Fibroblast of mammary gland (primary cell): ENCODE measurements at regions not wholly inside any gene's neighbourhood (a gene's known extent, or its start where the extent isn't known, plus 50 kb on each side); places are given as distances from the start of the nearest gene placed in this dataset.

Source experiments
- DNase-seq: peaks from one replicate; pipeline ENCODE4 v3.0.0-alpha.2; 2010; ENCODE audit warnings: low read depth
- H3K4me3 ChIP-seq: 2 replicates; pipeline ENCODE4 v1.5.1; 2011; ENCODE audit warnings: low read depth, mild to moderate bottlenecking, low read length, moderate library complexity; ENCODE audit not compliant: control insufficient read depth
- TF ChIP-seq, protein P1 (sequence below): conservative IDR thresholded peaks from 2 replicates; pipeline ENCODE4 v1.5.1; 2011; ENCODE audit warnings: low read depth, low read length, inconsistent platforms; ENCODE audit not compliant: control insufficient read depth, insufficient read depth

DNA sequence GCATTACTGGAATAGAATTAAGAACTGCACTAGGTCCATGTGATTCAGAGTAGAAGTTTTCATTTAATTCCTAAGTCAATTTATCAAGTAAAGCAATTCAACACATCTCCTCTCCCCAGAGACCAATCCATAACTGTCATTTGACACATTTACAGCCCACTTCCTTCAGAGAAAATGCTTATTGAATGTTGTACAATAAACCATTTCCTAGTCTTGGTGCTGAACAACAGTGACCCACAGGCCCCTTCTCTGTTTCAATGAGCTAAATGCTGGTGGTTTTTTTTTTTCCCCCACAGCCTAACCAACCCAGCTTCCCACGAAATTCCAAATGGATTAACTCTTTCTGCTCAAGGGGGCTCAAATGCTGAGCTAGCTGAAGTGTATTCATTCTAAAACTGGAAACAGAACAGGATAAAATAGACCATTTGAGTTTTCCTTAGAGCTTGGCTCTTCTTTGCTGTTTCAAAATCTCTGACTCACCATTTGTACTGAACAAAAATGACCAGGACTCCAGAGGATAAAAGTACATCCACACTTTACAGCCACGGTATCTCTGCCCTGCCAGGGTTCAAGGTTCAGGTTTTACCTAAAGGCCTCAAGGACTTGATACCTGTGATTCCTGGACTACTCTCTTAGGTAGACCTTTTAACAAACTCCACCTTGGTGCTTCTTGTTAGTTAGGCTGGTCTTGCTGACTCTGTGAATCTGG, 62.3 kb downstream of the TMEM100 start:
- no peak overlapping the region for H3K4me3 ChIP-seq
- peak; percentile 90 for DNase-seq
- TF ChIP-seq, protein P1, sequence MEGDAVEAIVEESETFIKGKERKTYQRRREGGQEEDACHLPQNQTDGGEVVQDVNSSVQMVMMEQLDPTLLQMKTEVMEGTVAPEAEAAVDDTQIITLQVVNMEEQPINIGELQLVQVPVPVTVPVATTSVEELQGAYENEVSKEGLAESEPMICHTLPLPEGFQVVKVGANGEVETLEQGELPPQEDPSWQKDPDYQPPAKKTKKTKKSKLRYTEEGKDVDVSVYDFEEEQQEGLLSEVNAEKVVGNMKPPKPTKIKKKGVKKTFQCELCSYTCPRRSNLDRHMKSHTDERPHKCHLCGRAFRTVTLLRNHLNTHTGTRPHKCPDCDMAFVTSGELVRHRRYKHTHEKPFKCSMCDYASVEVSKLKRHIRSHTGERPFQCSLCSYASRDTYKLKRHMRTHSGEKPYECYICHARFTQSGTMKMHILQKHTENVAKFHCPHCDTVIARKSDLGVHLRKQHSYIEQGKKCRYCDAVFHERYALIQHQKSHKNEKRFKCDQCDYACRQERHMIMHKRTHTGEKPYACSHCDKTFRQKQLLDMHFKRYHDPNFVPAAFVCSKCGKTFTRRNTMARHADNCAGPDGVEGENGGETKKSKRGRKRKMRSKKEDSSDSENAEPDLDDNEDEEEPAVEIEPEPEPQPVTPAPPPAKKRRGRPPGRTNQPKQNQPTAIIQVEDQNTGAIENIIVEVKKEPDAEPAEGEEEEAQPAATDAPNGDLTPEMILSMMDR = no peak

DNA sequence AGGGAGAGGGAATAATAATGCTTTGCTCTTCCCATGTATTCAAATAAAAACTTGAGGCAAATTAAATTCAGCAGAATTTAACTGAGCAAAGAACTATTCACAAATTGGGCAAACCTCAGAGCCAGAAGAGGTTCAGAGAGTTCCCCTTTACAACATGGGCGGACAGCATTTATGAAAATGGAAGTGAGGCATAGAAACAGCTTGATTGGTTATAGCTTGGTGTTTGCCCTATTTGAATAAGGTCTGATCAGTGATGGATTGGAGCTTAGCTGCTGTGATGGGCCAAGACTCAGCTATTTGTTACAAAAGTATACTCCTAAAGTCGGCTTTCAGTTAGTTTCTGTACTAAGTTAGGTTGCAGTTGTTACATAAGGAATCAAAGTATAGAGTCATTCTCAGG, 63.0 kb downstream of the TMEM100 start:
- no peak overlapping the region for H3K4me3 ChIP-seq
- TF ChIP-seq, protein P1 = no peak
- DNase-seq = no peak

DNA sequence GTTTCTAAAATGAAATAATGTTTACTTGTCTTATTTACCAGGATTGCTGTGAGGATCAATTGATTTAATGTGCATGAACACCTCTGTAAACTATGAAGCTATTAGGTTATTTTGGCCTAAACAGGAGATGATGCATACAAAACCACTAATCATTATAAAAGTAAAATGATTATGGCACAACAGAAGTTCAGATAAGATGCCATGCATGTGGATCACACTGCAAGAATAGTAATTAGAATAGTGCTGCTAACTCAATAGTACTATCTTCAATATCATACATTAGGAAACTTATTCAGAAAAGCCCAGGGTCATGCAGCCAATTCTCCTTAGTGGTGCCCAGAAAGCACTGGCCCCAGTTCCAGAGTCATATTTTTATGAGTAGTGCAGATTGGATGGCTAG, 66.9 kb downstream of the TMEM100 start:
- TF ChIP-seq, protein P1 = no peak
- no peak overlapping the region for H3K4me3 ChIP-seq
- DNase-seq = no peak

DNA sequence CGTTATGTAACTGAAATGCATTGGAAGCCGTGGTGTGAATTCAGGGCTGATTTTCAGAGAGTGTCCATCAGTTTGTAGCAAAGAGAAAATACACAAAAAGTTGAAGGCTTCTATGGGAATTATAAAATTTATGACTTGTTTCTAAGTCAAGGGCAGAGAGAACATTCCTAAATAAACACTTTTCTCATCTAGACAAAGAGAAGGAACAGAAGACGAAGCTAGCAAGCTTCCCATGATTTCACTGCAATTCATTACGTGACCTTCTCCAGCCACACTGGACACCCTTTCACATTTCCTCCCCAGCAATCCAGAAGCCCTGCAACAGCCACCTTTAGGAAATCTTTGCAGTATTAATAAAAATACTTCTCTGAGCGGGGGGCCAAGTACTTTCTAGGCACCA, 67.8 kb downstream of the TMEM100 start:
- no peak for DNase-seq
- TF ChIP-seq, protein P1 = no peak

DNA sequence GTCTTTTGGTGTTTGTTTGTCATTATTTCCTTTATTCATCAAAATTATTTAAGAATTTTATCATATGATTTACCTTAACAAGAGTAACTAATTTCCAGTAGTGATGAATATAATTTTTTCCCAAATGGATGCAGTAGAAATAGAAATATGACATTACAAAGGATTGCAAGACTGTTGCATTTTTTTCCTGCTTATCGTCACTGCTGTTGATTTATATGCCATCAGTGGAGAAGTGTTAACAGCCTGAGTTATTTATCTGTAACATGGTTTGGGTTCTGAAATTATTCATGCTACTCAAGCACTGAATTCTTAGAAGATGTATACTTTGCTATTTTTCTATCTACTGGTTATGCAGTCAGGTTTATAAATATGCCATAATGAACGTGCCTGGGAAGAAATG, 68.6 kb downstream of the TMEM100 start:
- TF ChIP-seq, protein P1 = no peak
- no peak overlapping the region for H3K4me3 ChIP-seq
- no peak for DNase-seq

More for the DNA sequence above, 67.8 kb downstream of the TMEM100 start:
- H3K4me3 ChIP-seq = no peak overlapping the region

DNA sequence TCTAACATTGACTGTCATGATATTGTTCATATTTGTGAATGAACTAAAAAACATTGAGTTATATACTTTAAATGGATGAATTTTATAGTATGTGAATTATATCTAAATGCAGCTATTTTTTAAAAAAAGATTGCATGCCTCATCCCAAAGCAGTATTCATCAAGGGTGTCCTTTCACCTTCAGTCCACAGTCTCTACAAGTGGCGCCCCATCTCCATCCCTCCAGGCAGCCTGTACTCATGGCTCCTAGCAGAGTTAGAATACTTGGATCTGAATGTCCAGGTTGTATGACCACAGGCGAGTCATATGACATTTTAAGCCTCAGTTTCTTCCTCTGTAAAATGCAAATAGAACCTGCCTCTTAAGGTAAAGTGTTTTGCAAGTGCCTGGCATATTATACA, 69.8 kb downstream of the TMEM100 start:
- no peak overlapping the region for H3K4me3 ChIP-seq
- TF ChIP-seq, protein P1 = no peak
- DNase-seq = no peak
